Omental fat pad (tissue), 3 donors: ENCODE measurements at regions not wholly inside any gene's neighbourhood (a gene's known extent, or its start where the extent isn't known, plus 50 kb on each side); places are given as distances from the start of the nearest gene placed in this dataset.

ENCODE experiments used
- ATAC-seq: fragments of 150-250 bp; one replicate; pipeline ENCODE4 v1.9.1; 2016; ENCODE audit warnings: mild to moderate bottlenecking, moderate library complexity; ENCODE audit not compliant: low FRiP score
- DNase-seq: peaks from one replicate; pipeline ENCODE4 v3.0.0-alpha.2; 2019; ENCODE audit warnings: low spot score
- TF ChIP-seq, protein P1 (sequence below), 3 donors: fragments of 450-650 bp; IDR thresholded peaks; one replicate each; pipeline ENCODE4 v1.5.1; 2016 to 2017; ENCODE audit warnings: antibody characterized with exemption in 3 of 3, mild to moderate bottlenecking in 3 of 3, moderate library complexity in 2 of 3

DNA sequence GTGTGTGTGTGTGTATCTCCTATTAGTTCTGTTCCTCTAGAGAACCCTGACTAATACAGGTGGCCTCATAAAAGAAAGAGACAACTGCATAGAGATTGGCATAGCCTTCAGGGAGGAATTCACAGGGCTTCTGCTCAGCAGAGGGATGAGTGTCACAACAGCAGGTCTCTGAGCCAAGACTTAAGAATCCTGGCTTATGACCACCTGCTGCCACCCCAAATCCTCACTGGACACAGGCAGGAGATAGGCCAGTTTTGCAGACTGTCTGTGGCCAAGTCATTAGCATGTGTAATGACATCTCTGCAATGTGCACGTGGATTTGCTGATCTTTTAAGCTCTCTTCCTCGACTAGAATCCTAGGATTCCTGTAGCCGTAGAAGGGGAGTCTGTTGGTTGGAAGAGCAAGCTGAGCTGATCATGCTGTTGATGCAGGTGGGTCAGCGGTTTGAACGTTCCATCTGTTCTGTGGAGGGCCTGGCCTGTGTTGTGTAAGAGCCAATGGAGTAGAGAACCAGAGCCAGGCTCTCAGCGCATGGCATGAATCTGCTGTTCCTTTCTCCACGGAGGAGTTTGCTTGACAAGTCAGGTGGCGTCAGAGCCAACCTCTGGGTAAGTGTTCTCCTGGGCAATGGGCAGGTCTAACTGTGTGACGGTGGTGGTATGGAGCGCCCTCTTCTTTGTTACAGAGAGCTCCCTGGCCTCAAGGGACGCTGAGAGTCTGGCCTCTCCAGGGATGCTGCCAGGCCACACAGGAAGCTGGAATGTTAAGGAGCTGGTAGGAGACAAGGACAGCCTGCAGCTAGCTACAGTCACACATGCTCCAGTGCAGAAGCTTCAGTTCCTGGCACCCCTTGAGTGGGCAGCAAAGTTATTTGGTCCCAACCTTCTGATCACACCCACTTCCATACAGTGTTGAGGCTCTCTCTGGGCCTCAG is 503.1 kb downstream of the FOXO1 start:
- DNase-seq: no peak
- TF ChIP-seq, protein P1, sequence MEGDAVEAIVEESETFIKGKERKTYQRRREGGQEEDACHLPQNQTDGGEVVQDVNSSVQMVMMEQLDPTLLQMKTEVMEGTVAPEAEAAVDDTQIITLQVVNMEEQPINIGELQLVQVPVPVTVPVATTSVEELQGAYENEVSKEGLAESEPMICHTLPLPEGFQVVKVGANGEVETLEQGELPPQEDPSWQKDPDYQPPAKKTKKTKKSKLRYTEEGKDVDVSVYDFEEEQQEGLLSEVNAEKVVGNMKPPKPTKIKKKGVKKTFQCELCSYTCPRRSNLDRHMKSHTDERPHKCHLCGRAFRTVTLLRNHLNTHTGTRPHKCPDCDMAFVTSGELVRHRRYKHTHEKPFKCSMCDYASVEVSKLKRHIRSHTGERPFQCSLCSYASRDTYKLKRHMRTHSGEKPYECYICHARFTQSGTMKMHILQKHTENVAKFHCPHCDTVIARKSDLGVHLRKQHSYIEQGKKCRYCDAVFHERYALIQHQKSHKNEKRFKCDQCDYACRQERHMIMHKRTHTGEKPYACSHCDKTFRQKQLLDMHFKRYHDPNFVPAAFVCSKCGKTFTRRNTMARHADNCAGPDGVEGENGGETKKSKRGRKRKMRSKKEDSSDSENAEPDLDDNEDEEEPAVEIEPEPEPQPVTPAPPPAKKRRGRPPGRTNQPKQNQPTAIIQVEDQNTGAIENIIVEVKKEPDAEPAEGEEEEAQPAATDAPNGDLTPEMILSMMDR (IDR thresholded peaks at IDR 0.05): no peak
- ATAC-seq: no peak

DNA sequence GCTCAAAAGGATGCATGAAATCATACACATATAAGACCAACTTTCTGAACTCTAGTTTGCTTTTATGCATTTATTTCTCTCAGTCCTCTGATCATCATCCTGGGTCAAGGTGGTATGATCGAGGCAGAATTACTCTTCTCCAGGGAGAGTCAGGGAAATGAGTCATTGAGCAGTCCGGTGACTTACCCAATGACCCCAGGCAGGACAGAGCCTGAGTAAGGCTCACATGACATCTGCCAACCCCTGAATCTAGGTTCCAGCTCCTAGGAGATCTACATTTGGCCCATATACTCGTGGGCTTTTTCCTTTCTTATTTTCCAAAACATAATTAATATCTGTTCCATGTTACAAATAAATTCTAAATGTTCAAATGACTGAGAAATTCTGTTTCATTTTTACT is 502.3 kb downstream of the FOXO1 start:
- no peak for ATAC-seq
- no peak for DNase-seq
- TF ChIP-seq, protein P1 (IDR thresholded peaks at IDR 0.05): no peak

DNA sequence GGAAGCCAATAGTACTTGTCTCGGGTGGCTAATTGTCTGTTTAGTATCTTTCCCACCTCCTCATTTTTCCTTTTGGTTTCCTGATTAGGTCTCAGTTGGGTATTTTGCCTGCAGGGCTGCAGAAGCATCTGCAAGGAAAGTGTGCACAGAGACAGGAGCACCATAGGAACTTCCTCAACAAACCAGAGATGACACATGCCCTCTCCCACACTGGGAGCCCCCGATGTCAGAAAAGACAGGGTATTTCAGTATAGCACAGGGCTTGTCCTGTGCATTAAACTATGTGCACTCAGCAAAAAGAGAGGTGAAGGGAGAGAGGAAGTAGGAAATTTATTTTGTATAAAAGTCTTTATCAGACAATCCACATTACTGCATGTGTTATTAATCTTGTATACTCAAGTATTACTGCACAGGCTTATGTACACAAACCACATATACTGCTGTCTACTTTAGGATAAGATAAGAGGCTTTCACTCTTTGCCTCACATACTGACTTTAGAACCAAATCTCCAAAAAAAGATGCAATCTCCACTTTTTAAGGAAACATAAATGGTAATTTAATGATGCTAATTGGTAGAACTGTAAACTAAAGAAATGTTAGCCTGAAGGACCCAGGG is 501.0 kb downstream of the FOXO1 start:
- ATAC-seq (no peak), DNase-seq (no peak)
- TF ChIP-seq, protein P1 (IDR thresholded peaks at IDR 0.05): no peak

DNA sequence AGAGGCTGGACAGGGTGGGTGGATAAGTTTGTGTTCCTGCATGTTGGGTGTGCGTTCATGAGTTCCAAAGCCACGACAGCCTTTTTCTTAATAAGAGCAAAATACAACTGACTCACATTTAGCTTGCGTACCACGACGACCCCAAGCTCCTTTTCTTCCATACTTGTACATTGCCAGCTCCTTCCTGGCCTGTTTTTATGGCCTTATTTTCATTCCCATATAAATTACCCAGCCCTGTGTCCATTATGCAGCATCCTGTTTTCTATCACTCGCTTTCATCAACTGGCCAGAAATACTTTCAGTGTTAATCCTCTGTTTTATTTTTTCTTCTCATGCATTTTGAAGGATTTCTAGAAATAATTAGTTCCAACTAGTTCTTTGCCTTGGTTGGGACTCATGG is 499.1 kb downstream of the FOXO1 start:
- ATAC-seq (no peak), DNase-seq (no peak)
- TF ChIP-seq, protein P1 (IDR thresholded peaks at IDR 0.05): no peak

DNA sequence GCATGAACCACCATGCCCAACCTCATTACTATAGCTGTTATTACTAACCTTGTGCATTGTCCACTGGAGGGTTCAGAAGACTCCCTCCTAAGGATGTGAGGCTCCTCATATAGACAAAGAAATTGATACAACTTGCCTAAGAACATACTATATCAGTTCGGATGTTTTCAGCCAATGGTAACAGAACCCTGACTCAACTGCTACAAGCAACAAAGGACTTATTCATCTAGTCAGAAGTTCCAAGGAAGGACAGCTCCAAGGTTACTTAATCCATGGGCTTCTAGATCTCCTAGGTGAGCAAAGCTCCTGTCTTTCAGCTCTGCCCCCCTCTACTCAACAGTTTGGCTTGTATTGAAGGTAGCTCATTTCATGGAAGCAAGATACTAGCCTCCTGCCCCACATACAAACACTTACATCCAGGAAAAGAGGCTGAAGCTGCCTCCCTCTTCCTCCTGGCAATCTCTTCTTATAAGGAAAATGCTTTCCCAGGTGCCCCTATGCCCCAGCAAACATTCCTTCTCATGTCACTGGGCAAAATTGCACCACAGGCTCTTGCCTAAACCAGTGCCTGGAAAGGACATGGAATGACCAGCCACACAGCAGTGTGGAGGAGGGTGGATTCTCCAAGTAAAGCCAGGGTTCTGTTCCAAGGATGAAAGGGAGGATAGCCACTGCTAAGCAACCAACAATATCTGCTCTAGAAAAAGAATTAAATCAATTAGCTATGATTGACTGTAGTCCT is 497.8 kb downstream of the FOXO1 start:
- no peak for DNase-seq
- ATAC-seq: no peak
- TF ChIP-seq, protein P1 (IDR thresholded peaks at IDR 0.05): no peak

DNA sequence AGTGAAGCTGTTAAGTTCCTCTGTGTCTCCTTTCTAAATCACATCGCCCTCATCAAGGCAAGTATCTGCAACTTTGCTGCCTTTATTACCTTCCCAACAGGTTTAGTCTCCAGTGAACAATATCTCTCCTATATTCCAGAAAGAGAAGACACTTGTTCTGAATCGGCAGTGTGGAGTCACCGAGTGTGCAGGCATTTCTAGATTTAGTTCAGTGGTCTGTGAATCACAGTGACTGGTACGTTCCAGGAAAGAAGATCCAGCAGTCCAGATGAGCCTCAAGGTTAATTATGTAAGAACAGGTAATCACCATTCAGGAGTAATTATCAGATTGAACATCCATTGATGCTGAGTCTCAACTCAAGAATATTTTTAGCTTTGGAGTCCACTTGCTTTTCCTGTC is 497.0 kb downstream of the FOXO1 start:
- no peak for ATAC-seq

More for the DNA sequence above, 497.0 kb downstream of the FOXO1 start:
- DNase-seq: no peak
- TF ChIP-seq, protein P1 (IDR thresholded peaks at IDR 0.05): no peak
